ENCODE measurements at regions not wholly inside any gene's neighbourhood (a gene's known extent, or its start where the extent isn't known, plus 50 kb on each side); places are given as distances from the start of the nearest gene placed in this dataset.

DNA sequence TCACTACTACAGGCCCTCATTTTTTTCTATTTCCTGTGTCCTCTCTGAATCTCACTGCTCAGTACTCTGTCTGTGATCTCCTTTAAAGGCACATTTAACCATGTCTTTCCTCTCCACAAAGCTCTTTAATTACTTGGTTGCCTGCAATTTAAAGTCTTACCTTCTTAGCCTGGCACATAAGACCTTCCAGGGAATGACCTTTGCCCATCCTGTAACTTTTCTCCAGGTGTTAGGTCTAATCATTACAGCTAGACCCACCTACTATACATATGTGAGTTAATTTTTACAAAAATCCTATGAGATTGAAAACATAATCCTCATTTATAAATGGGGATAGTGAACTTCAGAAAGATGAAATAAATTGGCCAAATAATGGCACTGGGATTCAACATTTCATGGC lies 244.1 kb upstream of the RHOBTB1 start:
- DNase-seq (ENCODE audit: low read depth), result no peak
- no peak for TF ChIP-seq CTCF (IDR thresholded peaks at IDR 0.05; ENCODE audit: low read length, missing control alignments)
- no peak overlapping the region for H3K4me3 ChIP-seq (replicated peaks; ENCODE audit: low read depth, low read length)

GRCh38 chr10:61187601-61188000 lies 243.6 kb upstream of the RHOBTB1 start:
- TF ChIP-seq CTCF (IDR thresholded peaks at IDR 0.05; ENCODE audit: low read length, missing control alignments), result no peak
- H3K4me3 ChIP-seq (replicated peaks; ENCODE audit: low read depth, low read length), result no peak overlapping the region
- no peak for DNase-seq (ENCODE audit: low read depth)

- H3K4me3 ChIP-seq (replicated peaks; ENCODE audit: low read depth, low read length), result no peak overlapping the region
- DNase-seq (ENCODE audit: low read depth), result no peak
- no peak for TF ChIP-seq CTCF (IDR thresholded peaks at IDR 0.05; ENCODE audit: low read length, missing control alignments)
Measured at GRCh38 chr10:61186408-61186807, 242.4 kb upstream of the RHOBTB1 start.

- no peak for TF ChIP-seq CTCF (IDR thresholded peaks at IDR 0.05; ENCODE audit: low read length, missing control alignments)
- DNase-seq (ENCODE audit: low read depth), result no peak
- H3K4me3 ChIP-seq (replicated peaks; ENCODE audit: low read depth, low read length), result no peak overlapping the region
Measured at GRCh38 chr10:61184429-61184828, 240.4 kb upstream of the RHOBTB1 start.

- TF ChIP-seq CTCF (IDR thresholded peaks at IDR 0.05; ENCODE audit: low read length, missing control alignments), result no peak
- no peak for DNase-seq (ENCODE audit: low read depth)
Measured at GRCh38 chr10:61183967-61184366, 240.0 kb upstream of the RHOBTB1 start.

DNA sequence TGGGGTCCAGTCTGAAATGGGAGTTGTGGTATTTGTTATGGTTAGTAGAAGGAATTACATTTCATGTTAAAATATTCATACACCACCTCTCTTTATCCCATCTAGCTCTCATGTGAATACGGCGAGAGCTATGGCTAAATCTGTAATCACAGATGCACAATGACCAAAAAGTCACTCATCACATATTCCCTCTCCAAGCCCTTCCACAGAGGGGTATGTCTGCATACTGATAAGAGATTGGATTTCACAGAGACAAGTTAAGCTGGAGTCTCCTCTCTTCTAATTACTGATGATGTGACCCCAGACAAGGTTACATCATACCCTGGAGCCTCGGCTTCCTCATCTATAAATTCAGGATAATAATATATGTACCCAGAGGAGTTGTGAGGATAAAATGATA lies 237.8 kb upstream of the RHOBTB1 start:
- TF ChIP-seq CTCF (IDR thresholded peaks at IDR 0.05; ENCODE audit: low read length, missing control alignments), result no peak
- no peak for DNase-seq (ENCODE audit: low read depth)
- H3K4me3 ChIP-seq (replicated peaks; ENCODE audit: low read depth, low read length), result no peak overlapping the region

More at GRCh38 chr10:61183967-61184366, 240.0 kb upstream of the RHOBTB1 start:
- H3K4me3 ChIP-seq (replicated peaks; ENCODE audit: low read depth, low read length), result no peak overlapping the region

GRCh38 chr10:61179771-61180170 lies 235.8 kb upstream of the RHOBTB1 start:
- DNase-seq (ENCODE audit: low read depth), result no peak
- no peak overlapping the region for H3K4me3 ChIP-seq (replicated peaks; ENCODE audit: low read depth, low read length)
- no peak for TF ChIP-seq CTCF (IDR thresholded peaks at IDR 0.05; ENCODE audit: low read length, missing control alignments)

All from fibroblast of pulmonary artery (primary cell).